Smooth muscle cell (in vitro differentiated cells): ENCODE measurements at regions not wholly inside any gene's neighbourhood (a gene's known extent, or its start where the extent isn't known, plus 50 kb on each side); places are given as distances from the start of the nearest gene placed in this dataset.

Experiments
- DNase-seq: peaks from one replicate; lab custom pipeline; 2025; ENCODE audit not compliant: unreplicated experiment; lab: John Stamatoyannopoulos, UW
- H2AFZ ChIP-seq: fragments of 200-600 bp; sonication (generic); 2 replicates; pipeline ENCODE4 v1.6.0; 2016; ENCODE audit warnings: antibody characterized with exemption, low read depth, mild to moderate bottlenecking
- H3F3A ChIP-seq: fragments of 200-600 bp; sonication (generic); 2 replicates; pipeline ENCODE4 v1.6.0; 2017; ENCODE audit warnings: antibody characterized with exemption, low read depth
- H3K27ac ChIP-seq: fragments of 200-600 bp; sonication (generic); 2 replicates; pipeline ENCODE4 v1.5.1; 2016; ENCODE audit warnings: low read depth, mild to moderate bottlenecking
- H3K27me3 ChIP-seq: fragments of 200-600 bp; sonication (generic); 2 replicates; pipeline ENCODE4 v1.6.1; 2016; ENCODE audit warnings: low read depth, mild to moderate bottlenecking
- H3K36me3 ChIP-seq: fragments of 200-600 bp; sonication (generic); 2 replicates; pipeline ENCODE4 v1.5.1; 2016; ENCODE audit warnings: low read depth
- H3K4me1 ChIP-seq: fragments of 200-600 bp; sonication (generic); 2 replicates; pipeline ENCODE4 v1.5.1; 2016; ENCODE audit warnings: low read depth
- H3K4me2 ChIP-seq: fragments of 200-600 bp; sonication (generic); 2 replicates; pipeline ENCODE4 v1.6.0; 2016; ENCODE audit warnings: mild to moderate bottlenecking
- H3K4me3 ChIP-seq: fragments of 200-600 bp; sonication (generic); 2 replicates; pipeline ENCODE4 v1.5.1; 2016; ENCODE audit warnings: mild to moderate bottlenecking
- H3K79me2 ChIP-seq: fragments of 200-600 bp; sonication (generic); 2 replicates; pipeline ENCODE4 v1.6.0; 2016; ENCODE audit warnings: low read depth, mild to moderate bottlenecking
- H3K9ac ChIP-seq: fragments of 200-600 bp; sonication (generic); 2 replicates; pipeline ENCODE4 v1.6.0; 2016; ENCODE audit warnings: low read depth
- H3K9me3 ChIP-seq: fragments of 200-600 bp; sonication (generic); replicated peaks from 2 replicates; pipeline ENCODE4 v1.5.1; 2016; ENCODE audit warnings: low read depth
- H4K20me1 ChIP-seq: fragments of 200-600 bp; sonication (generic); 2 replicates; pipeline ENCODE4 v1.6.0; 2016; ENCODE audit warnings: low read depth
- CTCF ChIP-seq: fragments of 200-600 bp; sonication (generic); IDR thresholded peaks from 2 replicates; pipeline ENCODE4 v1.5.1; 2017; ENCODE audit warnings: borderline replicate concordance, mild to moderate bottlenecking, antibody characterized with exemption; ENCODE audit not compliant: insufficient read depth, poor library complexity, severe bottlenecking
- WGBS: methylation state at CpG from one replicate; pipeline ENCODE4 v1.1.7; 2016; ENCODE audit warnings: low lambda C conversion rate; 5-methylcytosine and 5-hydroxymethylcytosine counted together

GRCh38 chr3:153702106-153702505 is 419.1 kb upstream of the ARHGEF26 start:
- no peak overlapping the region for H3K27ac ChIP-seq
- no peaks in the 10 kb centered on the region for H3K27me3 ChIP-seq
- H4K20me1 ChIP-seq = no peaks in the 10 kb centered on the region
- H3K36me3 ChIP-seq = no peaks in the 10 kb centered on the region
- H3K9me3 ChIP-seq = no peaks in the 10 kb centered on the region
- H3K4me1 ChIP-seq = peaks cover 2% of the 10 kb centered on the region
- no peak overlapping the region for H2AFZ ChIP-seq
- H3K79me2 ChIP-seq = no peaks in the 10 kb centered on the region
- no peak overlapping the region for H3K9ac ChIP-seq
- H3K4me3 ChIP-seq = no peak overlapping the region
- DNase-seq = no peak
- H3K4me2 ChIP-seq = no peak overlapping the region
- no peaks in the 10 kb centered on the region for H3F3A ChIP-seq
- TF ChIP-seq CTCF = no peak

GRCh38 chr3:153704115-153704514 is 417.1 kb upstream of the ARHGEF26 start:
- Histone ChIP-seq H4K20me1 (no peaks in the 10 kb centered on the region), H3K9me3 (no peaks in the 10 kb centered on the region), H3K36me3 (no peaks in the 10 kb centered on the region), H3K4me2 (no peak overlapping the region), H3K4me1 (peaks cover 4% of the 10 kb centered on the region), H3K27me3 (no peaks in the 10 kb centered on the region), H3K27ac (no peak overlapping the region), H3F3A (no peaks in the 10 kb centered on the region), H3K79me2 (no peaks in the 10 kb centered on the region), H2AFZ (no peak overlapping the region), H3K9ac (no peak overlapping the region), H3K4me3 (no peak overlapping the region)
- 74% methylated on average over 1 of the region's 1 CpG for WGBS
- no peak for TF ChIP-seq CTCF
- no peak for DNase-seq

- Histone ChIP-seq H3K27me3 (no peaks in the 10 kb centered on the region), H4K20me1 (no peaks in the 10 kb centered on the region), H3K4me1 (peaks cover 4% of the 10 kb centered on the region), H3K79me2 (no peaks in the 10 kb centered on the region), H3K9me3 (no peaks in the 10 kb centered on the region), H3K4me2 (no peak overlapping the region), H3K36me3 (no peaks in the 10 kb centered on the region), H3K27ac (no peak overlapping the region), H3F3A (no peaks in the 10 kb centered on the region), H3K4me3 (no peak overlapping the region), H3K9ac (no peak overlapping the region), H2AFZ (no peak overlapping the region)
- WGBS = 58% methylated on average over 1 of the region's 1 CpG
- TF ChIP-seq CTCF = no peak
- DNase-seq = no peak
These were observed 414.5 kb upstream of the ARHGEF26 start for GRCh38 chr3:153706706-153707105.

GRCh38 chr3:153714016-153714415 is 407.2 kb upstream of the ARHGEF26 start:
- H3K79me2 ChIP-seq = no peaks in the 10 kb centered on the region
- no peaks in the 10 kb centered on the region for H3K27me3 ChIP-seq
- no peak overlapping the region for H3K4me3 ChIP-seq
- no peak overlapping the region for H3K4me2 ChIP-seq
- H3K36me3 ChIP-seq = no peaks in the 10 kb centered on the region
- no peaks in the 10 kb centered on the region for H3K9me3 ChIP-seq
- no peaks in the 10 kb centered on the region for H3F3A ChIP-seq
- 44% methylated on average over 4 of the region's 4 CpGs for WGBS
- peak overlapping the region; percentile 49 for H2AFZ ChIP-seq
- no peak overlapping the region for H3K27ac ChIP-seq
- H3K9ac ChIP-seq = no peak overlapping the region
- no peak for DNase-seq
- TF ChIP-seq CTCF = no peak
- no peaks in the 10 kb centered on the region for H4K20me1 ChIP-seq
- H3K4me1 ChIP-seq = no peaks in the 10 kb centered on the region
